CD8-positive, alpha-beta memory T cell (primary cell): ENCODE measurements at regions not wholly inside any gene's neighbourhood (a gene's known extent, or its start where the extent isn't known, plus 50 kb on each side); places are given as distances from the start of the nearest gene placed in this dataset.

Experiments
- CTCF ChIA-PET: fragments of 350-600 bp; sonication (Branson Sonifier 250); formaldehyde crosslinking; loops from one replicate; lab custom pipeline; 2021; ENCODE audit warnings: antibody characterized with exemption; lab: Charles Lee
- POLR2A ChIA-PET: fragments of 350-600 bp; sonication (Branson Sonifier 250); formaldehyde crosslinking; loops from one replicate; lab custom pipeline; 2021; ENCODE audit warnings: antibody characterized with exemption; lab: Charles Lee
- DNase-seq, 5 donors: peaks; one replicate each; pipeline versions ENCODE4 v3.0.0 to v3.0.0-alpha.2; 2020 to 2022; ENCODE audit warnings: mixed read lengths in 1 of 5
- H3K27ac ChIP-seq: one replicate; pipeline ENCODE4 v1.7.0; 2013; ENCODE audit warnings: low read depth, mild to moderate bottlenecking, low read length, moderate library complexity
- H3K27me3 ChIP-seq: 2 replicates; pipeline ENCODE4 v1.7.0; 2013; ENCODE audit warnings: low read length, mild to moderate bottlenecking; ENCODE audit not compliant: insufficient read depth, poor library complexity, severe bottlenecking
- H3K36me3 ChIP-seq: 2 replicates; pipeline ENCODE4 v1.7.0; 2013; ENCODE audit warnings: mild to moderate bottlenecking, low read length, moderate library complexity; ENCODE audit not compliant: insufficient read depth
- H3K4me1 ChIP-seq: 2 replicates; pipeline ENCODE4 v1.7.0; 2013; ENCODE audit warnings: mild to moderate bottlenecking, low read length, moderate library complexity; ENCODE audit not compliant: insufficient read depth
- H3K4me3 ChIP-seq: 2 replicates; pipeline ENCODE4 v1.7.0; 2013; ENCODE audit warnings: mild to moderate bottlenecking, low read length
- H3K9me3 ChIP-seq: 2 replicates; pipeline ENCODE4 v1.7.0; 2013; ENCODE audit warnings: mild to moderate bottlenecking, low read length
- H3K27ac Mint-ChIP-seq, 8 donors: one replicate each; pipeline ENCODE4 v1.8.0; 2020 to 2021; ENCODE audit warnings: mixed read lengths in 8 of 8, mild to moderate bottlenecking in 6 of 8, inconsistent platforms in 3 of 8, moderate library complexity in 3 of 8
- H3K27me3 Mint-ChIP-seq, 2 donors: one replicate each; pipeline ENCODE4 v1.8.0; 2020 to 2021; ENCODE audit warnings: mixed read lengths in 2 of 2, mild to moderate bottlenecking in 1 of 2, moderate library complexity in 1 of 2
- H3K36me3 Mint-ChIP-seq, 3 donors: one replicate each; pipeline ENCODE4 v1.8.0; 2020 to 2021; ENCODE audit warnings: mixed read lengths in 3 of 3, inconsistent platforms in 1 of 3, mild to moderate bottlenecking in 1 of 3
- H3K4me1 Mint-ChIP-seq, 3 donors: one replicate each; pipeline ENCODE4 v1.8.0; 2020 to 2021; ENCODE audit warnings: mixed read lengths in 3 of 3, inconsistent platforms in 1 of 3, mild to moderate bottlenecking in 1 of 3
- H3K4me3 Mint-ChIP-seq, 7 donors: one replicate each; pipeline ENCODE4 v1.8.0; 2020 to 2021; ENCODE audit warnings: mixed read lengths in 7 of 7, mild to moderate bottlenecking in 6 of 7, moderate library complexity in 4 of 7, inconsistent platforms in 2 of 7
- H3K9me3 Mint-ChIP-seq, 5 donors: one replicate each; pipeline ENCODE4 v1.8.0; 2020 to 2022; ENCODE audit warnings: mixed read lengths in 5 of 5, mild to moderate bottlenecking in 3 of 5, moderate library complexity in 2 of 5, inconsistent platforms in 1 of 5

DNA sequence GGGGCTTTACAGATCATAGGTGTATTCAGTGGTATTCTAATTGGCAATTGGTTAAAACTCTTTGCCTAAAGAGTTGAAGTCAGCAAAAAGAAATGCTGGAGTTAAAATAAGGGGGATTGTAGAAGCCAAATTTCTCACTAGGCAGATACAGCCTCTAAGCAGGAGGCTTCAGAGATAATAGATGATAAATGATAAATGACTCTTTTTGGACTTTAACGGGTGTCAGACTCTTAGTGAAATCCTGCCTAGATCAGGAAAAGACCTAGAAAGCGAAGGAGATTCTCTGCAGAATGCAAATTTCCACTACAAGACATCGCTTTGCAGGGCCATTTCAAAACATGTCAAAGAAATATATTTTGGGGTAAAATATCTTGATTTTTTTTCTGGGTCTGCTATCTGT is 182.8 kb downstream of the FAM76B start:
- H3K9me3 Mint-ChIP-seq, result no peaks in the 10 kb centered on the region
- ChIA-PET POLR2A (no interaction called here), CTCF (no interaction called here)
- no peaks in the 10 kb centered on the region for H3K4me1 ChIP-seq
- H3K27me3 Mint-ChIP-seq, result peaks cover 0 to 4% of the 10 kb centered on the region in 2 donors
- H3K27ac Mint-ChIP-seq, result no peak overlapping the region
- H3K4me3 Mint-ChIP-seq, result no peak overlapping the region
- no peak for DNase-seq
- peaks cover 0 to 5% (median 0%) of the 10 kb centered on the region in 3 donors for H3K36me3 Mint-ChIP-seq
- no peaks in the 10 kb centered on the region for H3K36me3 ChIP-seq
- no peak overlapping the region for H3K27ac ChIP-seq
- no peaks in the 10 kb centered on the region for H3K27me3 ChIP-seq
- peaks cover 0 to 8% (median 4%) of the 10 kb centered on the region in 3 donors for H3K4me1 Mint-ChIP-seq
- no peak overlapping the region for H3K4me3 ChIP-seq
- no peaks in the 10 kb centered on the region for H3K9me3 ChIP-seq

DNA sequence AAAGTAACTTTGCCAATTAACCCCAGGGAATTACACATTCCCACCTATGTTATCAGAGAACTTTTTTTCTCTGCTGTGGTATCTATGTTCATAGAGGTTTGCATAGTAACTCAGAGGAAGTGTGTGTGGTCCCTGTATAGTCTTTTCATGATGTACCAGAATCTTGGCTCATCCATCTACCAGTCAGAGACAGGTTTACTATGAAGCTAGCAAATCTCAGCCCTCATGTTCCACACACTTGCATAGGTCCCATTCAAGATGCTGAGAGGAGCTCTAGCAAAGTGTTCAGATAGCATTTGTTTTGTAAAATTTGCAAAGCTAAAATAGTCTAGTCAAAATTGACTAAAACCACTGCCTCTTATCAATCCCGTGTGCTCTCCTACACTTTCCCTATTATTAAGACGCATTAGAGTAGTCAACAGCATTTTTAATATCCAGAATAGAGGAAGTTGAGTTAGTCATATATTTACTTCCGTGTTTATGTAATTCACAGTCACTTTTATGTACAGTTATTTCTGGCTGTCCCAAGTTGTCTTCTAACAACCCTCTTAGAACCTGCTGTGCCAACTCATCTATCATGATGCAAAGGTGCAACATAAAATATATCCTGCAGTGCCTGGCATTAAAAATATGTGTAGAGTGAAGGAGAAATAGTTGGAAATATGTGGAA is 184.2 kb downstream of the FAM76B start:
- no peak overlapping the region for H3K27ac ChIP-seq
- H3K4me3 ChIP-seq, result no peak overlapping the region
- Mint-ChIP-seq H3K27ac (no peak overlapping the region), H3K4me1 (peaks cover under 1 to 12% (median 8%) of the 10 kb centered on the region in 3 donors), H3K9me3 (no peaks in the 10 kb centered on the region), H3K36me3 (no peaks in the 10 kb centered on the region), H3K4me3 (no peak overlapping the region), H3K27me3 (peaks cover 1 to 4% of the 10 kb centered on the region in 2 donors)
- DNase-seq, result no peak
- no peaks in the 10 kb centered on the region for H3K27me3 ChIP-seq
- H3K4me1 ChIP-seq, result peaks cover 3% of the 10 kb centered on the region
- no peaks in the 10 kb centered on the region for H3K9me3 ChIP-seq
- ChIA-PET CTCF (no interaction called here), POLR2A (no interaction called here)
- H3K36me3 ChIP-seq, result no peaks in the 10 kb centered on the region

DNA sequence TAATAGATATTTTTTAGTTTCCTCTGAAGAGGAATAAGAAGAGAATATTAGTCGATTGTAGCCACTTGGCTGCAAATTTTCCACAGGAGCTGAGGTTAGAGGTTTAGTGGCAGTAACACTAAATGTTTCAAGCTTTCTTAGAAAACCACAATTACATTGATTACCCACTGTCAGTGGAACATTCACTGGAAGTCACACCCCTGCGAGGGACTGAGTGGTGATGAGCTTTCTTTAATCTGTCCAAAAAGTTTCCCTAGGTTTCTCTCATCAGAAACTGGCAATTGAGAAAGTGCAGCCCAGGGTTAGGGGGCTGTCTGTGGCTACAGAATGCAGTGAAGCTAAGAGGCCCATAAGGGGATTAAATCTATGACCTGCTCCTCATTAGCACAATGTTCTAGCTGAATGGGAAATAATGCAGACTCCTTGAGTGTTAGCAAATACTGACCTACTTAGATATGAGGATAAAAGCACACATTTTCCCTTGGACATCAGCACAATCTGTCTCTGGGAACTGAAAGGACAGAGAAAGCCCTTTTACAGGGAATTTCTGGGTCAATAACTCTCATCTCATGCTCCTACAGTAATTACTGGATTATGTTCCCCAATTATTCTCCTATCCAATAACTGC is 189.5 kb downstream of the FAM76B start:
- no peaks in the 10 kb centered on the region for H3K36me3 ChIP-seq
- Mint-ChIP-seq H3K27ac (peak overlapping the region in 3 of 8 donors; percentile 14 to 48 (median 43)), H3K36me3 (no peaks in the 10 kb centered on the region), H3K9me3 (no peaks in the 10 kb centered on the region), H3K27me3 (peaks cover 0 to 2% of the 10 kb centered on the region in 2 donors), H3K4me1 (peaks cover 3 to 11% (median 9%) of the 10 kb centered on the region in 3 donors), H3K4me3 (no peak overlapping the region)
- H3K27ac ChIP-seq, result no peak overlapping the region
- no peaks in the 10 kb centered on the region for H3K9me3 ChIP-seq
- no peaks in the 10 kb centered on the region for H3K27me3 ChIP-seq
- ChIA-PET POLR2A (no interaction called here), CTCF (no interaction called here)
- H3K4me3 ChIP-seq, result no peak overlapping the region
- DNase-seq, result no peak
- peaks cover 12% of the 10 kb centered on the region for H3K4me1 ChIP-seq

DNA sequence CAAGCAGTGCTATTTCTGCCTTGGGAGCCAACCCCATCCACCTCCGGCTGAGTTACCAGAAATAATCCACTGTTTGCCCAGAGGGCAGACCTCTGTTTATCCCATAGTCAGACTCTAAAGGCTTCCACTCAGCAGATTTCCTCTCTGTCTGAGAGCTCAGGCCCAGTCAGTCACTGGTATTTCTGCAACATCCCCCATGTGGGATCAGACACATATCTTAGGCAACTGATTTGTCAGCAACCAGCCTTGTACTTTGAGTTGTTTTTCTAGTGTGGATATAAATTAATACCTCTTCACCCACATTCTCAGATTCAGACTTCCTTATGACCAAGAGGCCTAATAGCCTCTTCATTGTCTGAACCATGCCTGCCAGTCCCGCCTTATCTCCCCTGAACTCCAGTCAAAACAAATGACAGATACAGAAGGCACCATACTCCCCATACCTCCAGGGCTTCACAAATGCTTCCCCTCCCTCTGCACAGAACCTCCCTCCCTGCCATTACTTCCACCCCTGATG is 193.6 kb downstream of the FAM76B start:
- no peaks in the 10 kb centered on the region for H3K27me3 ChIP-seq
- DNase-seq, result no peak
- H3K4me1 ChIP-seq, result peaks cover 12% of the 10 kb centered on the region
- Mint-ChIP-seq H3K36me3 (no peaks in the 10 kb centered on the region), H3K4me1 (peaks cover 3 to 11% (median 8%) of the 10 kb centered on the region in 3 donors), H3K4me3 (no peak overlapping the region), H3K27me3 (peaks cover 0 to 2% of the 10 kb centered on the region in 2 donors), H3K27ac (no peak overlapping the region), H3K9me3 (no peaks in the 10 kb centered on the region)
- ChIA-PET CTCF (interaction anchor here (1.5 kb wide), 1 partner anchor 109 kb away, joined by 3 read pairs; no protein-coding TSS in a partner anchor), POLR2A (no interaction called here)
- no peaks in the 10 kb centered on the region for H3K36me3 ChIP-seq
- H3K4me3 ChIP-seq, result no peak overlapping the region
- no peaks in the 10 kb centered on the region for H3K9me3 ChIP-seq
- no peak overlapping the region for H3K27ac ChIP-seq

DNA sequence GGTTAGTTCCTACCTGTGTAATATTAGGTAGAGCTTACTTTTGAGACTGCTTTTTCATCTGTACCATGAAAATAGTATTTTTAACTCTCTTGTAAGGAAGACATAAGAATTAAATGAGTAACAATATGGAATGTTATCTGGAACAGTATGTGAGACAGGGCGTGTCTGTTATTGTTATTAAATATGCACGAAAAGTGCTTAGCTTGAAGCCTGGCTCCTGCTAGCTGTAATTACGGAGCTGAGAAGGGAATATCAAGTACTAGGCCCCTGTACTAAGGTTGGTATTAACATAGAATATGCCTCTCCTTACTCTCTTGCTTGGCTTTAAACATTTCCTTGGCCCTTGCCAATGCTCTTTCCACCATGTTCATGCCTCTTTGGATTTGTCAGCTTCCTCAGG is 194.0 kb downstream of the FAM76B start:
- Histone ChIP-seq H3K9me3 (no peaks in the 10 kb centered on the region), H3K27me3 (no peaks in the 10 kb centered on the region), H3K27ac (no peak overlapping the region), H3K4me1 (peaks cover 9% of the 10 kb centered on the region), H3K36me3 (no peaks in the 10 kb centered on the region), H3K4me3 (no peak overlapping the region)
- DNase-seq, result no peak
- Mint-ChIP-seq H3K4me3 (no peak overlapping the region), H3K9me3 (no peaks in the 10 kb centered on the region), H3K27me3 (peaks cover 0 to 2% of the 10 kb centered on the region in 2 donors), H3K4me1 (peaks cover 3 to 9% (median 6%) of the 10 kb centered on the region in 3 donors), H3K36me3 (no peaks in the 10 kb centered on the region), H3K27ac (no peak overlapping the region)
- ChIA-PET CTCF (interaction anchor here (1.5 kb wide), 1 partner anchor 110 kb away, joined by 3 read pairs; no protein-coding TSS in a partner anchor), POLR2A (no interaction called here)

DNA sequence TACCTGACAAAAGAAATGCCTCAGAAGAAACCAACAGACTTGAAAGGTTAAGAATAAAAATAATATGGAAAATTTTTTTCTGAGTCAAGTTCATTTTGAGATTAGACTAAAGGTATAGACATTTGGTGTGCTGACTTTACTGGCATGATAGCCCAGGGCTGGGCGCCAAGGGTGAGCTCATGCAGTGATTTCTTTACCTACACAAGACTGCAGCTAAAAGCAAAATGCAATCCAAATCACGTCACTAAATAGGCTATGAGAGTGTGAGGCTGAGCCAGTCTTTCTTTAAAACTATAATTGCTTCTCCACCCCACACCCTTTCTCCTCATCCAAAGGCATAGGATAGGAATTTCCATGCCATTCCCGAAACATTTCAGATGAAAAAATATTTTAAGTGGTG is 196.5 kb downstream of the FAM76B start:
- Mint-ChIP-seq H3K27me3 (no peaks in the 10 kb centered on the region), H3K9me3 (no peaks in the 10 kb centered on the region)
- CTCF ChIA-PET, result no interaction called here

DNA sequence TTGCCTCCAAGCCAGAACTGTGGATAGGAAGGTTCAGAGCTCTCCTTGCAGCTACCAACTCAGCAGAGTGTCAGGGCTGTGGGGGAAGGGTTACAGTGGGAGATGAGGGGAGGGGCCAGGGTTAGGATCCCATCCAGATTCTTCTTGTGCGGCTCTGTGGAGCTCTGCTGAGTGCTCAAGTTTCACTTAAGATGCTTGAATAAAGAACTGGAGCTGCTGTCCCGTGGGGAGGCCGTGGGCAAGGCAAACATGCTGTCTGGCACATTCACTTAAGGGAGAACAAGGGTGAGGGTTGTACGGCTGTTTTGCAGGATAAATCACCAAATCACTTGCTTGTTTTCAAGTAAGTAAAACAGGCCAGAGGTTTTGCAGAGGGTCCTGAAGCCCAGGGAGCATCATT is 197.1 kb downstream of the FAM76B start:
- no peaks in the 10 kb centered on the region for H3K27me3 Mint-ChIP-seq
- POLR2A ChIA-PET, result no interaction called here
- H3K4me3 Mint-ChIP-seq, result no peak overlapping the region
- DNase-seq, result no peak
- no peak overlapping the region for H3K27ac Mint-ChIP-seq
- Histone ChIP-seq H3K27ac (no peak overlapping the region), H3K9me3 (no peaks in the 10 kb centered on the region), H3K4me3 (no peak overlapping the region), H3K36me3 (no peaks in the 10 kb centered on the region), H3K27me3 (no peaks in the 10 kb centered on the region), H3K4me1 (no peaks in the 10 kb centered on the region)
- CTCF ChIA-PET, result no interaction called here
- H3K36me3 Mint-ChIP-seq, result no peaks in the 10 kb centered on the region
- no peaks in the 10 kb centered on the region for H3K4me1 Mint-ChIP-seq
- no peaks in the 10 kb centered on the region for H3K9me3 Mint-ChIP-seq

More for the DNA sequence above, 196.5 kb downstream of the FAM76B start:
- Histone ChIP-seq H3K9me3 (no peaks in the 10 kb centered on the region), H3K27ac (no peak overlapping the region), H3K4me3 (no peak overlapping the region), H3K4me1 (no peaks in the 10 kb centered on the region), H3K36me3 (no peaks in the 10 kb centered on the region), H3K27me3 (no peaks in the 10 kb centered on the region)
- POLR2A ChIA-PET, result no interaction called here
- Mint-ChIP-seq H3K27ac (no peak overlapping the region), H3K36me3 (no peaks in the 10 kb centered on the region), H3K4me3 (no peak overlapping the region), H3K4me1 (no peaks in the 10 kb centered on the region)
- DNase-seq, result no peak

DNA sequence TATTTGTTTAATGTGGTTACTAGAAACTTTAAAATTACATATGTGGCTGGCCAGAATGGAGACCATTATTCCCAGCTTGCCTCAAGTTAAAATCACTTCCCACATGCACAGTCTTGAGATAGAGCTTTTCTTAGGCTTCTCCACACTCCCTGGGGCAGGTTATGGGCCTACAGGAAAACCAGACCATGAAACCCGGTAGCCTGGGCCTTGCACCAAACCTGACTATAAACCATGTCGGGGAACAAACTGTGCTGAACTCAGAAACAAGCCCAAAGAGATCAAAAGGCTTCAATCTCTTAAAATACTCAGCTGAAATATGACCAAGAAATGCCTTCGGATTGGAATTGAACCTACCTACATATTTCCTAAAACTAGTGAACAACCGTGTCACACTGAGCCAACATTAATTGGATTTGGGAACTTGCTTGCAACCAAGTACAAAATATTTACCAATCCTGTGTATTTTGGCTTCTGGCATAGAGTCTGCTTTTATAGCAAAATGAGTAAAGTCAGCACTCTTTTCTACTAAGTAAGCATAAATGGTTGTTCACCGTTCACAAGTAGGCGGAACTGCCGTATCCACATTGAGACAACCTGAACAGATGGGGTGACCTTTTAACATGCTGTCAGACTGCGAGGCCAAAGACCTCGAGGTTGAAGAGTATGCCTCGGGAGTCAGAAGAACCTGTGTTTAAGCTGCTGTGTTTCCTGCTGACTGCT is 199.5 kb downstream of the FAM76B start:
- CTCF ChIA-PET, result no interaction called here
- H3K27ac Mint-ChIP-seq, result no peak overlapping the region
- no peaks in the 10 kb centered on the region for H3K36me3 ChIP-seq
- H3K4me1 ChIP-seq, result no peaks in the 10 kb centered on the region
- H3K27me3 ChIP-seq, result no peaks in the 10 kb centered on the region
- H3K27ac ChIP-seq, result no peak overlapping the region
- DNase-seq, result no peak
- no peaks in the 10 kb centered on the region for H3K9me3 Mint-ChIP-seq
- H3K4me3 Mint-ChIP-seq, result no peak overlapping the region
- no peak overlapping the region for H3K4me3 ChIP-seq
- POLR2A ChIA-PET, result no interaction called here
- no peaks in the 10 kb centered on the region for H3K27me3 Mint-ChIP-seq
- no peaks in the 10 kb centered on the region for H3K36me3 Mint-ChIP-seq
- no peaks in the 10 kb centered on the region for H3K9me3 ChIP-seq
- H3K4me1 Mint-ChIP-seq, result no peaks in the 10 kb centered on the region
